GDM1 (cell line): ENCODE measurements at regions not wholly inside any gene's neighbourhood (a gene's known extent, or its start where the extent isn't known, plus 50 kb on each side); places are given as distances from the start of the nearest gene placed in this dataset.

ENCODE experiments used
- DNase-seq: peaks from one replicate; lab custom pipeline; 2025; lab: John Stamatoyannopoulos, UW

DNA sequence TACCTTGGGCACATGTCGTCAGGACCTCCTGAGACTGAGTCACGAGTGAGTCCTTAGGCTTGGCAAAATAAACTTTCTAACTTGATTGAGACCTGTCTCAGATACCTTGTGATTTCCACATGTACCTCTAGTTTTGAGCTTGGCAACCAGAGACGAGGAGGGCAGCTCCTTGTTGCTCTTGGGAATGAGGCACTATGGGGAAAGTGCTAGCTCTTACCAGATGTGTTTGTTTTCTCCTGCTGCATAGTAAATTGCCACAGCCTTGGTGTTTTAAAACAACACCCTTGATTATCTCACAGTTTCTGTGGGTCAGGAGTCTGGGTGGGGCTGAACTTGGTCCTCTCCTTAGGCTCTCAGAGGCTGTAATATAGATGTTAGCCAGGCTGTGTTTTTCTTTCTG lies 59.1 kb upstream of the MAML3 start:
- DNase-seq, result no peak

- DNase-seq, result no peak
Measured at GRCh38 chr4:140212646-140213045, 58.7 kb upstream of the MAML3 start.

- DNase-seq, result no peak
Measured at GRCh38 chr4:140212194-140212593, 58.2 kb upstream of the MAML3 start.

DNA sequence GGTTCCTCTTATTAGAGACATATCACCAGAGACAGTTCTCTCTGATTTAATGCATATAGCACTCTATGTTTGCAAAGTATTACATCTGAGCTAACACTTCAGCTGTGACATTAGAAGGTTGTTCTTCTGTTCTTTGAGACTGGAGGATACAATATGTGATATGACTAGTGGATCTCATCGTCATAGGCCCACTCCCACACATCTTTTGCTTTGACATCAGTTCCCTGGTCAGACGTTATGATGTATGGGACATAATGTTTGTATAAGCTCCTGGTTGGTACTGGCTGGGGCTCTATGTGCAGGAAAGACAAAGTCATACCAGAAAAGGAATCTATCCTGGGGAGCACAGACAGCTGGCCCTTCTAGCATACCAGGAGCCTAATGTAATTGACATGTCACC lies 57.7 kb upstream of the MAML3 start:
- DNase-seq, result no peak

DNA sequence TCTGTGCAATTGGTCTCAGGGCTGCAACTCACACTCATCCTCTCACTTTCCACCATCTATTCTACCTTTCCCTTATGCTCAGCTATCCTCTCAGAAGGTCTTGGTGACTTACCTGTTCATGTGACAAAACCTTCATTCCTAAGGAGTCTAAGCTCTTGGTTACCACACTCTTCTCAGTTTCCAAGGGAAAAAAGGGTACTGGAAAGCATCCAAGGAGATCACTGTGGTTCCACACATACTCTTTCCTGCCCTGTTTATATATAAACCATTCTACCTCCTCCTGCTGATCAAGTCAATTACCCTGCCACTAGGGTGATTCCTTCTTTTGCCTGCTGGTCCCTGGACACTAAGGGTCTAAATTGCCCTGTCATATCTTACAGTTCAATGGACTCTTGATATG lies 57.2 kb upstream of the MAML3 start:
- no peak for DNase-seq

- no peak for DNase-seq
Measured at GRCh38 chr4:140208921-140209320, 54.9 kb upstream of the MAML3 start.
